ENCODE measurements at regions not wholly inside any gene's neighbourhood (a gene's known extent, or its start where the extent isn't known, plus 50 kb on each side); places are given as distances from the start of the nearest gene placed in this dataset.

DNA sequence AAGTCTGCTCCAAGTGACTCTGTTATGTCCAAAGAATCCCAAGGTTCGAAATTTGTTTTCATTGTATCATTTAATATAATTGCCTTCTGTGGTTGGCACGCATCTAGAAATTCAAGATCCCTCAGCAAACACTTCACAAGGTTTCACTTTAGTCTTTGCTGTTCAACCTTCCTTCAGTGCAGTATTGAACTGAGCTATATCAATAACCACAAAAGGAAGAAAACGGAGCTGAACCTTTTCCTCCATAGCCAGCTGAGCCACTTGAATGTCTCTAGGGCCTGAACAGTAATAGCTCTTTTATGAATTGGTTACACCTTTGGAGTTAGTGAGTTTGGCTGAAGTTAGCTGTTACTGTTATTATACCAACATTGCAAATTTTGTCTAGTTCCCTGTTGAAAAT, 357.7 kb upstream of the HNRNPA3 start:
- TF ChIP-seq CTCF (IDR thresholded peaks at IDR 0.05) (no peak), POLR2A (IDR thresholded peaks at IDR 0.05) (no peak)
